DOHH2 (cell line): ENCODE measurements at regions not wholly inside any gene's neighbourhood (a gene's known extent, or its start where the extent isn't known, plus 50 kb on each side); places are given as distances from the start of the nearest gene placed in this dataset.

Experiments used
- H3F3A ChIP-seq: fragments of 200-600 bp; sonication (generic), shearing (Covaris generic); 2 replicates; pipeline ENCODE4 v1.6.0; 2016; ENCODE audit warnings: antibody characterized with exemption, mild to moderate bottlenecking; ENCODE audit not compliant: control insufficient read depth, insufficient read depth
- H3K27ac ChIP-seq: fragments of 200-600 bp; sonication (generic); 2 replicates; pipeline ENCODE4 v1.5.1; 2014; ENCODE audit warnings: low read depth, mild to moderate bottlenecking, low read length, moderate library complexity
- H3K27me3 ChIP-seq: fragments of 200-600 bp; sonication (generic); 2 replicates; pipeline ENCODE4 v1.6.1; 2014; ENCODE audit warnings: mild to moderate bottlenecking, low read length, mixed read lengths; ENCODE audit not compliant: control insufficient read depth
- H3K36me3 ChIP-seq: fragments of 200-600 bp; sonication (generic); 2 replicates; pipeline ENCODE4 v1.6.1; 2014; ENCODE audit warnings: mild to moderate bottlenecking, low read length, moderate library complexity, mixed read lengths; ENCODE audit not compliant: control insufficient read depth
- H3K4me1 ChIP-seq: fragments of 200-600 bp; sonication (generic); 2 replicates; pipeline ENCODE4 v1.6.1; 2014; ENCODE audit warnings: mild to moderate bottlenecking, low read length, mixed read lengths; ENCODE audit not compliant: control insufficient read depth
- H3K4me2 ChIP-seq: fragments of 200-600 bp; sonication (generic); 2 replicates; pipeline ENCODE4 v1.6.0; 2014; ENCODE audit warnings: mild to moderate bottlenecking, low read length, moderate library complexity
- H3K4me3 ChIP-seq: fragments of 200-600 bp; sonication (generic); 2 replicates; pipeline ENCODE4 v1.5.1; 2014; ENCODE audit warnings: mild to moderate bottlenecking, low read length, mixed read lengths
- H3K79me2 ChIP-seq: fragments of 200-600 bp; sonication (generic); 2 replicates; pipeline ENCODE4 v1.6.1; 2014; ENCODE audit warnings: mild to moderate bottlenecking, low read length, mixed read lengths; ENCODE audit not compliant: control insufficient read depth
- H3K9me2 ChIP-seq: fragments of 200-600 bp; sonication (generic); replicated peaks from 2 replicates; pipeline ENCODE4 v1.6.1; 2014; ENCODE audit warnings: mild to moderate bottlenecking, low read length, mixed read lengths; ENCODE audit not compliant: control insufficient read depth
- H3K9me3 ChIP-seq: fragments of 200-600 bp; sonication (generic); 2 replicates; pipeline ENCODE4 v1.6.1; 2014; ENCODE audit warnings: antibody characterized with exemption, low read length, mixed read lengths; ENCODE audit not compliant: control insufficient read depth, insufficient read depth
- H4K20me1 ChIP-seq: fragments of 200-600 bp; sonication (generic); 2 replicates; pipeline ENCODE4 v1.6.0; 2014; ENCODE audit warnings: low read depth, mild to moderate bottlenecking, antibody characterized with exemption, low read length, moderate library complexity; ENCODE audit not compliant: control insufficient read depth, insufficient read depth
- CTCF ChIP-seq: fragments of 200-600 bp; sonication (generic); IDR thresholded peaks from one replicate; pipeline ENCODE4 v1.5.1; 2014; ENCODE audit warnings: antibody characterized with exemption, mild to moderate bottlenecking, low read depth, low read length; ENCODE audit not compliant: poor library complexity, severe bottlenecking
- EZH2phosphoT487 ChIP-seq: fragments of 200-600 bp; sonication (generic); IDR thresholded peaks from 2 replicates; pipeline ENCODE4 v1.6.1; 2017; ENCODE audit warnings: borderline replicate concordance, mild to moderate bottlenecking, antibody characterized with exemption, low read length, moderate library complexity, mixed read lengths

DNA sequence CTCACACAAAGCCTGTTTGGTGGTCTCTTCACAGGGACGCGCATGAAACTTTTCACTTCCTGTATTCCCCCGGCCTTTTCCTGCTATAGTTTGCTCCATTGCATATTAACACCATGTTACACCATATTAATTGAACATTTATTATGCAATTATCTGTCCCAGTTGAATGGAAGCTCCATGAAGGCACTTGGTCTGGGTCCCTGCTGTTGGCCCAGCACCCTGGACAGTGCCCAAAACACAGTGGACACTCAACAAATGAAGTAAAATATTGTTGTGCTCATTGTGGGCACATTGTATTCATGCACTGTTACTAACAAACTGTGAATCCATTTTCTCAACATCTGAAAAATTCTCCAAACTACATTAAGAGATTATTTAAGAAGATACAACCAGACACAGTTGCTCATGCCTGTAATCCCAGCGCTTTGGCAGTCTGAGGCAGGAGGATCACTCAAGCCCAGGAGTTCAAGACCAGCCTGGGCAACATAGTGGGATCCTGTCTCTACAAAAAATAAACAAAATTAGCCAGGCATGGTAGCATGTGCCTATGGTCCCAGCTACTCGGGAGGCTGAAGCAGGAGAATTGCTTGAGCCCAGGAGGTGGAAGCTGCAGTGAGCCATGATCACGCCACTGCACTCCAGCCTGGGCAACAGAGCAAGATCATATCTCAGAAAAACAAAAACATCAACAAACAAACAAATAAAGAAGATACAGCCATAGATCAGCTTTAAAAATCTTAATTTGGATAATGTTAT, 292.7 kb upstream of the TENM3 start:
- no peaks in the 10 kb centered on the region for H3K79me2 ChIP-seq
- H3K27me3 ChIP-seq: no peaks in the 10 kb centered on the region
- no peaks in the 10 kb centered on the region for H3K9me3 ChIP-seq
- H3K9me2 ChIP-seq: no peaks in the 10 kb centered on the region
- H3K4me1 ChIP-seq: no peaks in the 10 kb centered on the region
- no peaks in the 10 kb centered on the region for H3K36me3 ChIP-seq
- no peak overlapping the region for H3K4me2 ChIP-seq
- no peaks in the 10 kb centered on the region for H3F3A ChIP-seq
- no peak overlapping the region for H3K4me3 ChIP-seq
- no peak for TF ChIP-seq EZH2phosphoT487
- no peak for TF ChIP-seq CTCF
- no peaks in the 10 kb centered on the region for H4K20me1 ChIP-seq
- H3K27ac ChIP-seq: no peak overlapping the region

DNA sequence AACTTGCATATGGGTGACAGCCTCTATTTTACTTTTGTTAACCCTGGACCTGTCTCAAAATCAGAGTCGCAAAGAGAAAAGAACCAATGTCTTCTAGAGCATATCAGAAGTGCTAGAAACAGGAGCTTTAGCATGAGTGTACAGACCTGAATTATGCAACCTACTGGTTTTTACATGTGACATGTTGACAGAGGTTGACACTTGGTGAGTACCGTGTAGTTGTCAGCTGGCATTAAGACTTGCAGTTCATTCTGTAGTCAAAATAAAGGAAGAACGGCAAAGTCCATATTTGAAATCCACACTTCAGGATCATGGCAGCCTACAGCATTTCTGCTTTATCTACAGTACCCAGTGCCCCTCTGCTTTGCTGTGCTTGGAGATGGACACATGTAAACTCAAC, 291.9 kb upstream of the TENM3 start:
- Histone ChIP-seq H3K79me2 (no peaks in the 10 kb centered on the region), H3F3A (no peaks in the 10 kb centered on the region), H3K27me3 (no peaks in the 10 kb centered on the region), H3K4me3 (no peak overlapping the region), H3K4me1 (no peaks in the 10 kb centered on the region), H3K9me2 (no peaks in the 10 kb centered on the region), H3K4me2 (no peak overlapping the region), H3K27ac (no peak overlapping the region), H3K9me3 (no peaks in the 10 kb centered on the region), H4K20me1 (no peaks in the 10 kb centered on the region), H3K36me3 (no peaks in the 10 kb centered on the region)
- TF ChIP-seq EZH2phosphoT487 (no peak), CTCF (no peak)

- H4K20me1 ChIP-seq: no peaks in the 10 kb centered on the region
- H3F3A ChIP-seq: no peaks in the 10 kb centered on the region
- H3K4me1 ChIP-seq: no peaks in the 10 kb centered on the region
- H3K27ac ChIP-seq: no peak overlapping the region
- no peaks in the 10 kb centered on the region for H3K9me2 ChIP-seq
- H3K36me3 ChIP-seq: no peaks in the 10 kb centered on the region
- no peak for TF ChIP-seq EZH2phosphoT487
- no peaks in the 10 kb centered on the region for H3K79me2 ChIP-seq
- no peak overlapping the region for H3K4me2 ChIP-seq
- H3K4me3 ChIP-seq: no peak overlapping the region
- no peaks in the 10 kb centered on the region for H3K27me3 ChIP-seq
- H3K9me3 ChIP-seq: no peaks in the 10 kb centered on the region
Measured at GRCh38 chr4:181952478-181952877, 290.7 kb upstream of the TENM3 start.

GRCh38 chr4:181956512-181956911, 286.7 kb upstream of the TENM3 start:
- TF ChIP-seq CTCF: no peak
- no peak for TF ChIP-seq EZH2phosphoT487
- H3K9me3 ChIP-seq: no peaks in the 10 kb centered on the region
- H3K79me2 ChIP-seq: no peaks in the 10 kb centered on the region
- H3F3A ChIP-seq: no peaks in the 10 kb centered on the region
- no peaks in the 10 kb centered on the region for H3K4me1 ChIP-seq
- H3K27ac ChIP-seq: no peak overlapping the region
- H3K27me3 ChIP-seq: no peaks in the 10 kb centered on the region
- no peak overlapping the region for H3K4me3 ChIP-seq
- H4K20me1 ChIP-seq: no peaks in the 10 kb centered on the region
- no peak overlapping the region for H3K4me2 ChIP-seq
- no peaks in the 10 kb centered on the region for H3K36me3 ChIP-seq
- no peaks in the 10 kb centered on the region for H3K9me2 ChIP-seq
